ENCODE measurements at regions not wholly inside any gene's neighbourhood (a gene's known extent, or its start where the extent isn't known, plus 50 kb on each side); places are given as distances from the start of the nearest gene placed in this dataset.
A peak's percentile ranks its signal among the peaks of the same experiment; 100 is the strongest.

- ChIA-PET CTCF (interaction anchor here (0.7 to 1.8 kb wide), 3 partner anchors 15 to 65 kb away, joined by 3 to 4 read pairs (median 4); no protein-coding TSS in a partner anchor), POLR2A (interaction anchor here (1.0 kb wide), 1 partner anchor 131 kb away, joined by 3 read pairs; the partner anchor contains the start of gene SLC4A7)
- no peaks in the 10 kb centered on the region for H3K27me3 ChIP-seq (ENCODE audit: insufficient read depth)
- peaks cover 7% of the 10 kb centered on the region for H3F3A ChIP-seq (replicated peaks; ENCODE audit: insufficient read depth)
- no peak overlapping the region for H3K4me3 ChIP-seq (ENCODE audit: low read depth in 2 of 2, low read length in 1 of 2)
- peaks cover 0 to 10% of the 10 kb centered on the region in 2 experiments; a peak in 2 of 4 replicates for H3K4me1 ChIP-seq (ENCODE audit: control insufficient read depth in 1 of 2, insufficient read depth in 2 of 2, low read depth in 1 of 2, low read length in 1 of 2)
- no peak overlapping the region for H3K9ac ChIP-seq
- no peak for TF ChIP-seq IRF3 (IDR thresholded peaks at IDR 0.05; ENCODE audit: low read depth, low read length)
- no peak for TF ChIP-seq POLR2AphosphoS5 (IDR thresholded peaks at IDR 0.05; ENCODE audit: low read depth, low read length)
- TF ChIP-seq FOXJ3 (CRISPR knock-in tag; IDR thresholded peaks at IDR 0.05) = no peak
- no peaks in the 10 kb centered on the region for H3K79me2 ChIP-seq (ENCODE audit: insufficient read depth)
- no peaks in the 10 kb centered on the region for H4K20me1 ChIP-seq (ENCODE audit: insufficient read depth)
- H3K27ac ChIP-seq (ENCODE audit: low read depth in 2 of 2, low read length in 1 of 2) = peak overlapping the region in 1 of 2 experiments; percentile 76; a peak in 2 of 4 replicates
- WGBS (ENCODE audit: low lambda C conversion rate) = 78% methylated on average over 1 of the region's 1 CpG
- H3K9me3 ChIP-seq = no peaks in the 10 kb centered on the region
- no peak overlapping the region for H3K4me2 ChIP-seq
- no peak overlapping the region for H2AFZ ChIP-seq (ENCODE audit: low read depth)
- H3K36me3 ChIP-seq (replicated peaks in 1 of 2; ENCODE audit: control insufficient read depth in 1 of 2, insufficient read depth in 2 of 2, low read length in 1 of 2) = no peaks in the 10 kb centered on the region
- no peak for DNase-seq
- no peaks in the 10 kb centered on the region for H3K9me2 ChIP-seq
These were observed 106.6 kb downstream of the EOMES start for GRCh38 chr3:27615555-27615954.

GRCh38 chr3:27614592-27614991 lies 107.5 kb downstream of the EOMES start:
- Histone ChIP-seq H3K4me1 (ENCODE audit: control insufficient read depth in 1 of 2, insufficient read depth in 2 of 2, low read depth in 1 of 2, low read length in 1 of 2) (peaks cover 0 to 10% of the 10 kb centered on the region in 2 experiments; a peak in 2 of 4 replicates), H2AFZ (ENCODE audit: low read depth) (no peak overlapping the region), H3K4me2 (no peak overlapping the region), H3K27ac (ENCODE audit: low read depth in 2 of 2, low read length in 1 of 2) (no peak overlapping the region), H3K9me2 (no peaks in the 10 kb centered on the region), H3K36me3 (replicated peaks in 1 of 2; ENCODE audit: control insufficient read depth in 1 of 2, insufficient read depth in 2 of 2, low read length in 1 of 2) (no peaks in the 10 kb centered on the region), H3K9ac (no peak overlapping the region), H3K9me3 (no peaks in the 10 kb centered on the region), H3F3A (replicated peaks; ENCODE audit: insufficient read depth) (peaks cover 7% of the 10 kb centered on the region), H4K20me1 (ENCODE audit: insufficient read depth) (no peaks in the 10 kb centered on the region), H3K4me3 (ENCODE audit: low read depth in 2 of 2, low read length in 1 of 2) (no peak overlapping the region), H3K79me2 (ENCODE audit: insufficient read depth) (no peaks in the 10 kb centered on the region), H3K27me3 (ENCODE audit: insufficient read depth) (no peaks in the 10 kb centered on the region)
- no peak for TF ChIP-seq CHD2 (IDR thresholded peaks at IDR 0.05; ENCODE audit: low read length, partially characterized antibody)
- TF ChIP-seq USF1 (IDR thresholded peaks at IDR 0.05; ENCODE audit: borderline replicate concordance, low read depth) = no peak
- no peak for TF ChIP-seq ELF1 (IDR thresholded peaks at IDR 0.05)
- no peak for TF ChIP-seq TCF12 (IDR thresholded peaks at IDR 0.05)
- no peak for TF ChIP-seq RXRA (IDR thresholded peaks at IDR 0.05; ENCODE audit: borderline replicate concordance, low read depth)
- no peak for TF ChIP-seq IRF3 (IDR thresholded peaks at IDR 0.05; ENCODE audit: low read depth, low read length)
- no peak for TF ChIP-seq GABPA (IDR thresholded peaks at IDR 0.05; ENCODE audit: low read depth)
- TF ChIP-seq SMC3 (IDR thresholded peaks at IDR 0.05; ENCODE audit: low read depth, low read length) = no peak
- ChIA-PET CTCF (interaction anchor here (0.7 to 1.8 kb wide), 2 partner anchors 16 to 66 kb away, joined by 3 to 4 read pairs; no protein-coding TSS in a partner anchor), POLR2A (no interaction called here)
- WGBS (ENCODE audit: low lambda C conversion rate) = 63% methylated on average over 4 of the region's 4 CpGs
- no peak for DNase-seq
